WERI-Rb-1 (cell line): ENCODE measurements at regions not wholly inside any gene's neighbourhood (a gene's known extent, or its start where the extent isn't known, plus 50 kb on each side); places are given as distances from the start of the nearest gene placed in this dataset.

Experiments
- DNase-seq: peaks from one replicate; pipeline ENCODE4 v3.0.0-alpha.2; 2020
- H3K27ac ChIP-seq: fragments of 250-450 bp; sonication (Bioruptor Pico); 2 replicates; pipeline ENCODE4 v1.5.1; 2020; ENCODE audit warnings: mild to moderate bottlenecking, moderate library complexity
- H3K27me3 ChIP-seq: fragments of 250-450 bp; sonication (Bioruptor Pico); 2 replicates; pipeline ENCODE4 v1.5.1; 2021; ENCODE audit warnings: mild to moderate bottlenecking, low read depth, moderate library complexity; ENCODE audit not compliant: insufficient read depth, severe bottlenecking
- H3K36me3 ChIP-seq: fragments of 250-450 bp; sonication (Bioruptor Pico); 2 replicates; pipeline ENCODE4 v1.5.1; 2020; ENCODE audit warnings: mild to moderate bottlenecking, moderate library complexity
- H3K4me3 ChIP-seq: 2 replicates; pipeline ENCODE4 v1.5.1; 2011; ENCODE audit warnings: low read depth, mild to moderate bottlenecking, control low read depth, low read length
- H3K9me3 ChIP-seq: fragments of 250-450 bp; sonication (Bioruptor Pico); 2 replicates; pipeline ENCODE4 v1.5.1; 2021; ENCODE audit warnings: mild to moderate bottlenecking, moderate library complexity; ENCODE audit not compliant: severe bottlenecking
- TF ChIP-seq, protein P1 (sequence below): IDR thresholded peaks from 2 replicates; pipeline ENCODE4 v1.5.1; 2011; ENCODE audit warnings: low read depth, mild to moderate bottlenecking, control low read depth, inconsistent platforms, low read length

- no peak for DNase-seq
- no peak overlapping the region for H3K27ac ChIP-seq
- H3K36me3 ChIP-seq: no peaks in the 10 kb centered on the region
- H3K27me3 ChIP-seq: no peaks in the 10 kb centered on the region
- H3K4me3 ChIP-seq: no peak overlapping the region
- H3K9me3 ChIP-seq: no peaks in the 10 kb centered on the region
- TF ChIP-seq, protein P1, sequence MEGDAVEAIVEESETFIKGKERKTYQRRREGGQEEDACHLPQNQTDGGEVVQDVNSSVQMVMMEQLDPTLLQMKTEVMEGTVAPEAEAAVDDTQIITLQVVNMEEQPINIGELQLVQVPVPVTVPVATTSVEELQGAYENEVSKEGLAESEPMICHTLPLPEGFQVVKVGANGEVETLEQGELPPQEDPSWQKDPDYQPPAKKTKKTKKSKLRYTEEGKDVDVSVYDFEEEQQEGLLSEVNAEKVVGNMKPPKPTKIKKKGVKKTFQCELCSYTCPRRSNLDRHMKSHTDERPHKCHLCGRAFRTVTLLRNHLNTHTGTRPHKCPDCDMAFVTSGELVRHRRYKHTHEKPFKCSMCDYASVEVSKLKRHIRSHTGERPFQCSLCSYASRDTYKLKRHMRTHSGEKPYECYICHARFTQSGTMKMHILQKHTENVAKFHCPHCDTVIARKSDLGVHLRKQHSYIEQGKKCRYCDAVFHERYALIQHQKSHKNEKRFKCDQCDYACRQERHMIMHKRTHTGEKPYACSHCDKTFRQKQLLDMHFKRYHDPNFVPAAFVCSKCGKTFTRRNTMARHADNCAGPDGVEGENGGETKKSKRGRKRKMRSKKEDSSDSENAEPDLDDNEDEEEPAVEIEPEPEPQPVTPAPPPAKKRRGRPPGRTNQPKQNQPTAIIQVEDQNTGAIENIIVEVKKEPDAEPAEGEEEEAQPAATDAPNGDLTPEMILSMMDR: no peak
Observed at GRCh38 chr4:20575486-20575885, 124.8 kb upstream of the PACRGL start.

DNA sequence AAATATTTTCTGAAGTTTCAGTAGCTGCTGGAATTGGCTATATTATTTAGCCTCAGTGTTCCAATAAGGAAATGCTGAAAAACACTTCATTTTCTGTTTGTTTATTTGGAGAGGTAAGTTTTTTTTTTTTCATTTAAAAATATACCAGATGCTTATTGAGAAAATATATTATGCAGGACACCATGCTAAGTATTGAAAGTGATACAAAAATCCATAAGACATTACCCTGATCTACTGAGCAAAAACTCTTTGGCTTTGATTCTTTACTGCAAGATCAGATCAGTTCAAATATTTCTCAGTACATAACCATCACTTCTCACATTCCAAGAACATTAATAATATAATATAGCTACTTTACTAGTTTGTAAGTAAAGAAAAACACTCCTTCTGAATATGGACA, 123.4 kb upstream of the PACRGL start:
- Histone ChIP-seq H3K9me3 (no peaks in the 10 kb centered on the region), H3K27me3 (no peaks in the 10 kb centered on the region), H3K4me3 (no peak overlapping the region), H3K36me3 (no peaks in the 10 kb centered on the region), H3K27ac (no peak overlapping the region)
- no peak for DNase-seq
- TF ChIP-seq, protein P1: no peak

DNA sequence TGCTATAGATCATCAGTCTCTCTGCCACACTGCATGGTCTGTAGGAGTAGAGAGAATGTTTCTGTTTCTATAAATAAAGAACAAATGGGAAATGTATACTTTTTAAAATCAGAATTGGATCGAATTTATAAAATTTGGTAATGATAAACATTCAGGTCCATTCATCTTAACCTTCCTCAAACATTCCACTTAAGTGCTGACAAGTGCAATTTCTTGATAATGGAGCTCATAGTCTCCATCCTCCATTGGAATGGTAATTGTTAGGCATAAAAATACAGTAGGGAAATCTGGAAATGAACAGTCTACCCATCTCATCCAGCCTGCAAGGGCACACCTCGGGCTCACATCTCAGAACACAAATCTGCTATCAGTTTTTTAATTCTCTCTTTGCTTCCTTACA, 122.6 kb upstream of the PACRGL start:
- no peak for DNase-seq
- Histone ChIP-seq H3K9me3 (no peaks in the 10 kb centered on the region), H3K27me3 (no peaks in the 10 kb centered on the region), H3K27ac (no peak overlapping the region), H3K36me3 (no peaks in the 10 kb centered on the region), H3K4me3 (no peak overlapping the region)
- TF ChIP-seq, protein P1: no peak

- no peak for DNase-seq
- Histone ChIP-seq H3K4me3 (no peak overlapping the region), H3K36me3 (no peaks in the 10 kb centered on the region), H3K27me3 (no peaks in the 10 kb centered on the region), H3K27ac (no peak overlapping the region), H3K9me3 (no peaks in the 10 kb centered on the region)
- TF ChIP-seq, protein P1: no peak
Observed at GRCh38 chr4:20580907-20581306, 119.4 kb upstream of the PACRGL start.

DNA sequence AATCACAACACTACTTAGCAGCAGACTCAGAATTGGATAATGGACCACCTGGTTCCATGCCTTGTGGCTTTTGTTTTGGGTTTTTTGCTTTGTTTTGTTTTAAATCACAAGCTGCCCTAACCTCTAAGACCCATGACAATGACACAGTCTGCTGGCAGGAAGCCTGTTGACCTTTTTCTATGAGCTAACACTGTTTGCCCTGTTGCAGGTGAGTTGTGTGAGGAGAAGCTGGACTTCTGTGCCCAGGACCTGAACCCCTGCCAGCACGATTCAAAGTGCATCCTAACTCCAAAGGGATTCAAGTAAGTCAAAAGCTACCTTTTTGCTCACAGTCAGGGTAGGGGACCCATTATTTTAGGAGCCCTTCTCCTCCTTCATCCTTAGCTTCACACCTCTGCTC, 110.8 kb upstream of the PACRGL start:
- H3K9me3 ChIP-seq: no peaks in the 10 kb centered on the region
- no peaks in the 10 kb centered on the region for H3K27me3 ChIP-seq
- H3K4me3 ChIP-seq: no peak overlapping the region
- DNase-seq: no peak
- no peaks in the 10 kb centered on the region for H3K36me3 ChIP-seq
- H3K27ac ChIP-seq: no peak overlapping the region
- TF ChIP-seq, protein P1: no peak

DNA sequence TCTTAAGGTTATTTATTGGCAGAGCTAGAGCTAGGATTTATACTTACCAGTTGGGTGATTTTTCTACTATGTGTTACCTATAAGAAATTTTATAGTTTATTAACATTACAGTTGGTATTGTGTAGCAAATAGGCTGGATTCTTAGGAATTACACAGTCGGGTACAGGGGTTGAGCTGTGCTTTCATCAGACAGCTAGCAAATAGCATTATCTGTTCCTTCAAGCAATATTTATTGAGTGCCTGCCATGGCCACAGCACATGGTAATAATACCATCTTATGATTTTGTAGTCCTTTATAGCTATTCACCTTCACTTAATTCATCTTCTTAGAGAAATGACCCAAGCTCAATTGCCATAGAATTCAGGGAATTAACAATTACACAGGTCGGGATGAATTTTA, 109.4 kb upstream of the PACRGL start:
- Histone ChIP-seq H3K4me3 (no peak overlapping the region), H3K27ac (no peak overlapping the region), H3K36me3 (no peaks in the 10 kb centered on the region), H3K27me3 (no peaks in the 10 kb centered on the region), H3K9me3 (no peaks in the 10 kb centered on the region)
- TF ChIP-seq, protein P1: no peak
- DNase-seq: no peak
